Activated CD4-positive, alpha-beta T cell treated with anti-CD3 and anti-CD28 coated beads for 48 hours (primary cell): ENCODE measurements at regions not wholly inside any gene's neighbourhood (a gene's known extent, or its start where the extent isn't known, plus 50 kb on each side); places are given as distances from the start of the nearest gene placed in this dataset.
"Not testable (repeated sequence)": the region's sequence is repeated elsewhere in the genome, so short reads cannot be mapped to it uniquely, and the experiment has no call there.

Experiments used
- DNase-seq: peaks from one replicate; pipeline ENCODE4 v3.0.0-alpha.2; 2020

GRCh38 chr6:114886670-114887436, 544.0 kb upstream of the HS3ST5 start:
- DNase-seq: no peak

- no peak for DNase-seq
These were observed 536.9 kb upstream of the HS3ST5 start for GRCh38 chr6:114879693-114880092.

- no peak for DNase-seq
These were observed 535.3 kb upstream of the HS3ST5 start for GRCh38 chr6:114878091-114878490.

GRCh38 chr6:114874410-114874809, 531.6 kb upstream of the HS3ST5 start:
- no peak for DNase-seq

- DNase-seq: not testable (repeated sequence)
These were observed 522.7 kb upstream of the HS3ST5 start for GRCh38 chr6:114865506-114865905.

- no peak for DNase-seq
These were observed 520.8 kb upstream of the HS3ST5 start for GRCh38 chr6:114863610-114864009.

- no peak for DNase-seq
These were observed 520.0 kb upstream of the HS3ST5 start for GRCh38 chr6:114862819-114863218.

- no peak for DNase-seq
These were observed 519.2 kb upstream of the HS3ST5 start for GRCh38 chr6:114862064-114862463.

GRCh38 chr6:114844359-114844758, 501.5 kb upstream of the HS3ST5 start:
- DNase-seq: no peak

- no peak for DNase-seq
These were observed 496.2 kb upstream of the HS3ST5 start for GRCh38 chr6:114839019-114839418.

- no peak for DNase-seq
These were observed 490.4 kb upstream of the HS3ST5 start for GRCh38 chr6:114833211-114833610.

GRCh38 chr6:114830515-114830914, 487.7 kb upstream of the HS3ST5 start:
- no peak for DNase-seq

- no peak for DNase-seq
These were observed 484.3 kb upstream of the HS3ST5 start for GRCh38 chr6:114827135-114827534.

- no peak for DNase-seq
These were observed 481.6 kb upstream of the HS3ST5 start for GRCh38 chr6:114824409-114824808.

GRCh38 chr6:114816678-114817077, 473.9 kb upstream of the HS3ST5 start:
- no peak for DNase-seq

GRCh38 chr6:114810468-114810867, 467.6 kb upstream of the HS3ST5 start:
- no peak for DNase-seq

GRCh38 chr6:114805426-114805825, 462.6 kb upstream of the HS3ST5 start:
- DNase-seq: not testable (repeated sequence)

GRCh38 chr6:114796576-114796975, 453.8 kb upstream of the HS3ST5 start:
- DNase-seq: no peak

- no peak for DNase-seq
These were observed 450.6 kb upstream of the HS3ST5 start for GRCh38 chr6:114793428-114793827.

- no peak for DNase-seq
These were observed 442.7 kb upstream of the HS3ST5 start for GRCh38 chr6:114785235-114786127.

- no peak for DNase-seq
These were observed 441.0 kb upstream of the HS3ST5 start for GRCh38 chr6:114783783-114784182.

- DNase-seq: no peak
These were observed 440.3 kb upstream of the HS3ST5 start for GRCh38 chr6:114783083-114783482.

- DNase-seq: no peak
These were observed 422.0 kb upstream of the HS3ST5 start for GRCh38 chr6:114764866-114765265.

GRCh38 chr6:114762145-114762544, 419.3 kb upstream of the HS3ST5 start:
- no peak for DNase-seq
